Fibroblast of villous mesenchyme (primary cell): ENCODE measurements at regions not wholly inside any gene's neighbourhood (a gene's known extent, or its start where the extent isn't known, plus 50 kb on each side); places are given as distances from the start of the nearest gene placed in this dataset.

Experiments
- DNase-seq: peaks from one replicate; pipeline ENCODE4 v3.0.0-alpha.2; 2010; ENCODE audit warnings: low read depth
- H3K4me3 ChIP-seq: 2 replicates; pipeline ENCODE4 v1.5.1; 2011; ENCODE audit warnings: low read depth, mild to moderate bottlenecking, low read length
- CTCF ChIP-seq: IDR thresholded peaks from 2 replicates; pipeline ENCODE4 v1.5.1; 2012; ENCODE audit warnings: low read depth, mild to moderate bottlenecking, low read length; ENCODE audit not compliant: insufficient read depth

DNA sequence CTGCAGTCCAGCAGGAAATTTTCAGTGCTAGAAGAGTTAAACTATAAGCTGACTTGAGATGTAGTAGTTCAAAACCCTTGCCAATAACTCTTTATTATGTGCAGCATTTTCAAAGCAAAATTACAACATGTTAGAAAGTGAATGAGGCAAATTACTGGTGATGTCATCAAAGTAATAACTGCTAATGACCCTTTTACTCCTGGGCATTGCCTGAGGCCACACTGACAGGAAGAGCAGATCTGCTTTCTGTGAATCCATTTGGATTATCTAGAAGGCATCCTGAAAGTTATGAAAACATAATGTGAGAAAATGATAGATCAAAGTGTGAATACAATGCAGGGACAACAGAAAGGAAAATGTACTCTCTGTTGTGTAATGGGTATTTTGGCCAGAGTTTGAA, 139.6 kb upstream of the TRIB2 start:
- no peak overlapping the region for H3K4me3 ChIP-seq
- TF ChIP-seq CTCF = no peak
- DNase-seq = no peak

- H3K4me3 ChIP-seq = no peak overlapping the region
- no peak for TF ChIP-seq CTCF
- no peak for DNase-seq
Measured at GRCh38 chr2:12577567-12578253, 139.0 kb upstream of the TRIB2 start.

DNA sequence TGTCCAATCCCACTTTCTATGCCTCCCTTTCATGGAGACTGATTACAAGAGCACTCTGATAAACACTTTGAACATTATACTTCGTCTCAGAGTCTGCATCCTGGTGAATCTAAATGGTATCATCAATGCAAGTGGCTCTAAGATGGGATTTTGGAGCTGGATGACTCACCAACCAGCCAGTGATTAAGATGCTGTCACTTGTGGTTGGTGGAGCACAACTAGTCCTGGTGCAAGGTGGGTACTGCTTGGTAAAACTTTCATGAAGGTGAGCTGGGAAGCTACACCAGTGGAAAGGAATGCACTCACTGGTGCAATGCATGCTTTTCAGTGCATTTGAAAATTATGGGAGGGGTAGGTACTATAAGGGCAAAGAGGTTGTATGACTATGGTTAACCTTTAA, 137.7 kb upstream of the TRIB2 start:
- TF ChIP-seq CTCF = no peak
- no peak overlapping the region for H3K4me3 ChIP-seq
- DNase-seq = no peak

DNA sequence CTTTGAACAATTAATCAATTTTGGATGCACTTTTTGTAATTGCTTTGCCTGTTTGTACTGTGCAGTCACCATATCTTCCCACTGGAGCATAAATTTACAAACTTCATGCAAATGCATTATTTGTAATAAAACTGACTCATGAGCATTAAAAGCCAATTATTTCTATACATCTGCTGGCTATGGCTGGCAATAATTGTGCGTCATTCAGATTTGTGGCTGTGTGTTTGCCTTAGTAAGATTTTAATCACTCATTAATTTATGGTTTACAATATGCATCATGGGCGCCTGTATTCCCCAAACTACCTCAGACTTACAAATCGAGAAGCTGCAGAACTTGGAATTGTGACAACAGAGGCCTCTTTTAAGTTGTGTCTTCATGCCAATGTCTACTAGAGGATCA, 132.4 kb upstream of the TRIB2 start:
- DNase-seq = no peak
- no peak overlapping the region for H3K4me3 ChIP-seq
- TF ChIP-seq CTCF = no peak

- no peak for TF ChIP-seq CTCF
- no peak for DNase-seq
- H3K4me3 ChIP-seq = no peak overlapping the region
Measured at GRCh38 chr2:12585784-12586183, 131.0 kb upstream of the TRIB2 start.

DNA sequence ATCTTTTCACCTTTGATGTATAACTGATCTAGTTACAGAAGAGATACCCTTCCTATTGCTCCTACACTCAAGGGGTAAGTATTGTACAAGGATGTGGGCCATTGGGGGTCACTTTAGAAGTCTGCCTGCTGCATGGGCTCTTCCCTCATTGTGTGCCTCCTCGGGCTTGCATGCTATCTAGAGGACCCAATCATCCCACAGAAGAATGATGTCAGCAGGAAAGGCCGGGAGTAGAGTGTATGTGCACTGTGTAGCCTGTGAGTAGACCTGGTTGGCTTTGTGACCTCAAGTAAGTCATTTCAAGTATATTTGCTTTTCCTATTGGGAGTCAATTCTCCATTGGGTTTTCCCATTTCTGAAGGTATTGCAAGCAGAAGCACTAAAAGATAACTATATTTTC, 129.5 kb upstream of the TRIB2 start:
- TF ChIP-seq CTCF = no peak

More for the DNA sequence above, 129.5 kb upstream of the TRIB2 start:
- H3K4me3 ChIP-seq = no peak overlapping the region
- no peak for DNase-seq
